ENCODE measurements at regions not wholly inside any gene's neighbourhood (a gene's known extent, or its start where the extent isn't known, plus 50 kb on each side); places are given as distances from the start of the nearest gene placed in this dataset.

DNA sequence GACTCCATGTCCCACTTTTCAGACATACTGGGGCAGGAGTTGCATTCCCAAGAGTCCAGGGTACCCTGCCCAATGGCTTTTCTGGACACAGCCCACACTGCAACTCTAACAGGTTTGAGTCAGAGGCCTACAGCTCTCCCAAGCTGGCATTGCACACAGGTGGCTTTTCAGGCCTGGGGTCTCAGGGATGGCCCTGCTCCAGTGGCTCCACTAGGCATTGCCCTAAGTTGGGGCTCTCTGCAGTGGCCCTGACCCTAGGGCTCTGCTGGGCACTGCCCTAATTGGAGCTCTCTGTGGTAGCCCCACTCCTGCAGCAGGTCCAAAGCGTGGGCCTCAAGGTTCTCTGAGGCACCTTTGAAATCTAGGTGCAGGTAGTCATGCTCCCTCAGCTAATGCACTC is 408.8 kb downstream of the SUCLA2 start:
- FAIRE-seq (no peak), ATAC-seq (no peak), DNase-seq (ENCODE audit: low spot score) (no peak)
- intact Hi-C loops (cut with micrococcal nuclease; ENCODE audit: unreplicated experiment) (loop anchor here (10.0 kb wide), 1 partner anchor 183 kb away; no protein-coding TSS in a partner anchor), in situ Hi-C loops (cut with HindIII; ENCODE audit: extremely low pct_ligation_motif_present, low pct_unique_long_range_greater_than_20kb) (no loop called here)
- TF ChIP-seq ZNF776 (CRISPR knock-in tag; IDR thresholded peaks at IDR 0.05) (no peak), HHEX (CRISPR knock-in tag; IDR thresholded peaks at IDR 0.05) (no peak), SRF (IDR thresholded peaks at IDR 0.05; ENCODE audit: low read depth, low read length) (no peak), TBX3 (IDR thresholded peaks at IDR 0.05; ENCODE audit: borderline replicate concordance) (no peak), RFX5 (IDR thresholded peaks at IDR 0.05; ENCODE audit: low read depth, low read length) (no peak)
- Histone ChIP-seq H3K4me3 (replicated peaks in 1 of 3; ENCODE audit: insufficient read depth in 1 of 3, low read depth in 2 of 3, low read length in 3 of 3) (no peak overlapping the region), H3K79me2 (ENCODE audit: insufficient read depth, low read length) (no peaks in the 10 kb centered on the region), H3K4me1 (ENCODE audit: insufficient read depth, low read length) (no peaks in the 10 kb centered on the region), H4K20me1 (ENCODE audit: insufficient read depth, low read length) (no peaks in the 10 kb centered on the region), H2AFZ (ENCODE audit: low read length) (no peak overlapping the region), H3K4me2 (ENCODE audit: low read depth, low read length) (no peak overlapping the region), H3K9ac (ENCODE audit: insufficient read depth, low read depth, low read length) (no peak overlapping the region), H3K36me3 (replicated peaks in 1 of 2; ENCODE audit: control insufficient read depth in 1 of 2, insufficient read depth in 2 of 2, low read length in 2 of 2) (no peaks in the 10 kb centered on the region), H3K27me3 (ENCODE audit: control insufficient read depth in 1 of 2, insufficient read depth in 2 of 2, low read length in 2 of 2) (no peaks in the 10 kb centered on the region), H3K27ac (ENCODE audit: extremely low read length, insufficient read depth, low read length) (no peak overlapping the region), H3K9me3 (ENCODE audit: low read length) (0 out of 2 replicates have a peak, but pooled peaks cover 10% of the 10 kb centered on the region)
- BruUV-seq (replicated peaks): no TSS peak
- no CpG with 5 or more reads among the region's 1 CpG for WGBS (ENCODE audit: low lambda C conversion rate)
- ChIA-PET POLR2A (no interaction called here), CTCF (ENCODE audit: low intra/inter-chr PET ratio, low total read pairs) (no interaction called here)

DNA sequence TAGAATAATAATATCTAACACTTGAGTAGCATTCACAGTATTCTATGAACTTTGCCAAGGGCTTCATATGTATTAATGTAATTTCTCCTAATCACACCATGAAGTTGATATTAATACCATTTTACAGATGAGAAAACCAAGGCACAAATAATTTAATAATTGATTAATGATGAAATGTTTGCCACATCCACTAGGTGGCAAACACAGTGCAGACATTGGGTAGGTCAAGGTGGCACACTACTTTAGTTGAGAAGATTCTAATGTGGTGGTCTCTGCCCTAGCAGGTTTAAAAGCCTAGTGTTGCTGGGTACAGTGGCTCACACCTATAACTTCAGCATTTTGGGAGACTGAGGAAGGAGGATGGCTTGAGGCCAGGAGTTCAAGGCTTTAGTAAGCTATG is 412.4 kb downstream of the SUCLA2 start:
- Histone ChIP-seq H3K27me3 (ENCODE audit: control insufficient read depth in 1 of 2, insufficient read depth in 2 of 2, low read length in 2 of 2) (no peaks in the 10 kb centered on the region), H3K9me3 (ENCODE audit: low read length) (no peaks in the 10 kb centered on the region), H3K79me2 (ENCODE audit: insufficient read depth, low read length) (no peaks in the 10 kb centered on the region), H3K27ac (ENCODE audit: extremely low read length, insufficient read depth, low read length) (no peak overlapping the region), H3K36me3 (replicated peaks in 1 of 2; ENCODE audit: control insufficient read depth in 1 of 2, insufficient read depth in 2 of 2, low read length in 2 of 2) (no peaks in the 10 kb centered on the region), H3K9ac (ENCODE audit: insufficient read depth, low read depth, low read length) (no peak overlapping the region), H4K20me1 (ENCODE audit: insufficient read depth, low read length) (no peaks in the 10 kb centered on the region), H2AFZ (ENCODE audit: low read length) (no peak overlapping the region), H3K4me3 (replicated peaks in 1 of 3; ENCODE audit: insufficient read depth in 1 of 3, low read depth in 2 of 3, low read length in 3 of 3) (no peak overlapping the region), H3K4me2 (ENCODE audit: low read depth, low read length) (no peak overlapping the region), H3K4me1 (ENCODE audit: insufficient read depth, low read length) (no peaks in the 10 kb centered on the region)
- CTCF ChIA-PET (ENCODE audit: low intra/inter-chr PET ratio, low total read pairs): no interaction called here
- no TSS peak for BruUV-seq (replicated peaks)
- no peak for TF ChIP-seq FOXK1 (CRISPR knock-in tag; IDR thresholded peaks at IDR 0.05; ENCODE audit: borderline replicate concordance, low read depth)
- TF ChIP-seq XBP1 (CRISPR knock-in tag; IDR thresholded peaks at IDR 0.05): no peak
- TF ChIP-seq, protein P1, sequence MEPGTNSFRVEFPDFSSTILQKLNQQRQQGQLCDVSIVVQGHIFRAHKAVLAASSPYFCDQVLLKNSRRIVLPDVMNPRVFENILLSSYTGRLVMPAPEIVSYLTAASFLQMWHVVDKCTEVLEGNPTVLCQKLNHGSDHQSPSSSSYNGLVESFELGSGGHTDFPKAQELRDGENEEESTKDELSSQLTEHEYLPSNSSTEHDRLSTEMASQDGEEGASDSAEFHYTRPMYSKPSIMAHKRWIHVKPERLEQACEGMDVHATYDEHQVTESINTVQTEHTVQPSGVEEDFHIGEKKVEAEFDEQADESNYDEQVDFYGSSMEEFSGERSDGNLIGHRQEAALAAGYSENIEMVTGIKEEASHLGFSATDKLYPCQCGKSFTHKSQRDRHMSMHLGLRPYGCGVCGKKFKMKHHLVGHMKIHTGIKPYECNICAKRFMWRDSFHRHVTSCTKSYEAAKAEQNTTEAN (CRISPR knock-in tag; conservative IDR thresholded peaks at IDR 0.05): no peak
- TF ChIP-seq NR1H2 (CRISPR knock-in tag; IDR thresholded peaks at IDR 0.05; ENCODE audit: borderline replicate concordance, low read depth): no peak
- no peak for TF ChIP-seq YEATS2 (CRISPR knock-in tag; IDR thresholded peaks at IDR 0.05; ENCODE audit: borderline replicate concordance)
- TF ChIP-seq NFE2L1 (CRISPR knock-in tag; IDR thresholded peaks at IDR 0.05; ENCODE audit: borderline replicate concordance): no peak
- TF ChIP-seq SPEN (CRISPR knock-in tag; IDR thresholded peaks at IDR 0.05; ENCODE audit: low read depth): no peak
- no peak for TF ChIP-seq TOPORS (CRISPR knock-in tag; IDR thresholded peaks at IDR 0.05)
- no peak for TF ChIP-seq ZBTB8A (CRISPR knock-in tag; IDR thresholded peaks at IDR 0.05; ENCODE audit: borderline replicate concordance, low read depth)
- TF ChIP-seq PRMT3 (CRISPR knock-in tag; IDR thresholded peaks at IDR 0.05; ENCODE audit: borderline replicate concordance, low read depth): no peak
- TF ChIP-seq GZF1 (CRISPR knock-in tag; IDR thresholded peaks at IDR 0.05): no peak
- no peak for TF ChIP-seq ZNF678 (CRISPR knock-in tag; IDR thresholded peaks at IDR 0.05)
- TF ChIP-seq ZNF20 (CRISPR knock-in tag; IDR thresholded peaks at IDR 0.05): no peak
- no peak for TF ChIP-seq DR1 (CRISPR knock-in tag; IDR thresholded peaks at IDR 0.05)
- TF ChIP-seq MAFF (IDR thresholded peaks at IDR 0.05; ENCODE audit: low read depth, low read length): no peak
- no peak for TF ChIP-seq NFYB (CRISPR knock-in tag; IDR thresholded peaks at IDR 0.05)
- no peak for DNase-seq (ENCODE audit: low spot score)
- POLR2A ChIA-PET: no interaction called here
- ATAC-seq: no peak
- intact Hi-C loops (cut with micrococcal nuclease; ENCODE audit: unreplicated experiment) (no loop called here), in situ Hi-C loops (cut with HindIII; ENCODE audit: extremely low pct_ligation_motif_present, low pct_unique_long_range_greater_than_20kb) (no loop called here)
- no peak for FAIRE-seq

Measured in HepG2 (cell line).